ENCODE measurements at regions not wholly inside any gene's neighbourhood (a gene's known extent, or its start where the extent isn't known, plus 50 kb on each side); places are given as distances from the start of the nearest gene placed in this dataset.
A peak's percentile ranks its signal among the peaks of the same experiment; 100 is the strongest.

GRCh38 chr3:82186017-82186416, 424.6 kb upstream of the GBE1 start:
- no peak for TF ChIP-seq CTCF (IDR thresholded peaks at IDR 0.05; ENCODE audit: low read depth, low read length)
- DNase-seq (ENCODE audit: low read depth, low spot score), result no peak
- no peak overlapping the region for H3K4me3 ChIP-seq (ENCODE audit: low read depth, low read length)
- in situ Hi-C loops (cut with HindIII; ENCODE audit: low sequenced_read_pairs), result no loop called here

- DNase-seq (ENCODE audit: low read depth, low spot score), result no peak
- in situ Hi-C loops (cut with HindIII; ENCODE audit: low sequenced_read_pairs), result no loop called here
- TF ChIP-seq CTCF (IDR thresholded peaks at IDR 0.05; ENCODE audit: low read depth, low read length), result no peak
- no peak overlapping the region for H3K4me3 ChIP-seq (ENCODE audit: low read depth, low read length)
These were observed 417.8 kb upstream of the GBE1 start for GRCh38 chr3:82179291-82179690.

DNA sequence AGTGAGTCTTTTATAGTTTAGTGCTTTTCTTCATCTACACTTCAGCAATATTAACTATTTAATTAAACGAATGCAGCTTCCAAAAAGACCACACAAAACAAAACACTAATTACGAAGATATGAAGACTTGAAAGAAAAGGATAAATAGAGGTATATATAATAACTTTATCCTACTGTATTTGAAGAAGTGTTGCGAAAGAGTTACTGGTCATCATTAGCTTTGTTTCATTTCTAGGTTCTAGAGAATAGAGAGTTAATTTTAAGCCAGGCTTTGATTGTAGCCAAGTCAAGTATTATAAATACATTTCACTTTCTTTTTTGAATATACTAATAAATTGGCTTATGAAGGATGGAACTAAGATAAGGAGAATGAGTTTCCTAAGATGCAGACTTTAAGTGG, 416.8 kb upstream of the GBE1 start:
- in situ Hi-C loops (cut with HindIII; ENCODE audit: low sequenced_read_pairs), result no loop called here
- no peak for TF ChIP-seq CTCF (IDR thresholded peaks at IDR 0.05; ENCODE audit: low read depth, low read length)
- H3K4me3 ChIP-seq (ENCODE audit: low read depth, low read length), result no peak overlapping the region
- DNase-seq (ENCODE audit: low read depth, low spot score), result no peak

GRCh38 chr3:82177774-82178173, 416.3 kb upstream of the GBE1 start:
- no peak overlapping the region for H3K4me3 ChIP-seq (ENCODE audit: low read depth, low read length)

GRCh38 chr3:82165266-82165665, 403.8 kb upstream of the GBE1 start:
- no peak for DNase-seq (ENCODE audit: low read depth, low spot score)
- H3K4me3 ChIP-seq (ENCODE audit: low read depth, low read length), result no peak overlapping the region
- in situ Hi-C loops (cut with HindIII; ENCODE audit: low sequenced_read_pairs), result no loop called here
- TF ChIP-seq CTCF (IDR thresholded peaks at IDR 0.05; ENCODE audit: low read depth, low read length), result no peak

More at GRCh38 chr3:82177774-82178173, 416.3 kb upstream of the GBE1 start:
- no peak for TF ChIP-seq CTCF (IDR thresholded peaks at IDR 0.05; ENCODE audit: low read depth, low read length)
- DNase-seq (ENCODE audit: low read depth, low spot score), result no peak
- in situ Hi-C loops (cut with HindIII; ENCODE audit: low sequenced_read_pairs), result no loop called here

DNA sequence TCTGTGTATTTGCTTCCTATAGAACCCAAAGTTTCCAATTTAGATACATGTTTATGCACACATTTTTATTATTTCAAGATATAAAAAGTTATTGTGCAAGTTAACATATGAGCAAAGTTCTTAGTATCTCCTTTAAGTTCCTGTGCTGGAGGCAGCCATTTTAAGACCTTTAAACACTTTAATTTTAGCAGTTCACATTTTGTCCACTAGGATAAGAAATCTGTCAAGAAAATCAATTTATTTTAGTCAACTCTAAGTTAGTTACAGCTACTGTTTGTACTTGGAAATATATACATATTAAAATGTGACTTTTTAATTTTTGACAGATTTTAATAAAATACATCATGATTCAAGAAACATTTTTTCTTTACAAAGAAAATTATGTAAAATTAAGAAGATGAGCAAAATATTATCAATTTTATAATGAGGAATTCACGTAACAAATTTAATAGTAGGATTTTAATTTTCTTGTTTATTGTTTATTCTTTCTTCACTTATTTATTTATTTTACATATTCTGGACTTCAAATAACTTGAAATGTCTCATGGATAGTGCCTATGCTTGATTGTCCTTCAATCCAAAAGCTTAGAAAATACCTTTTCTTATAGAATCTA, 402.6 kb upstream of the GBE1 start:
- peak; percentile 36 for DNase-seq (ENCODE audit: low read depth, low spot score)
- TF ChIP-seq CTCF (IDR thresholded peaks at IDR 0.05; ENCODE audit: low read depth, low read length), result peak; percentile 40
- H3K4me3 ChIP-seq (ENCODE audit: low read depth, low read length), result no peak overlapping the region
- in situ Hi-C loops (cut with HindIII; ENCODE audit: low sequenced_read_pairs), result no loop called here

All from astrocyte of the spinal cord (primary cell).